Fibroblast of lung (primary cell): ENCODE measurements at regions not wholly inside any gene's neighbourhood (a gene's known extent, or its start where the extent isn't known, plus 50 kb on each side); places are given as distances from the start of the nearest gene placed in this dataset.

ENCODE experiments used
- DNase-seq, 2 donors: peaks; one replicate each; pipeline versions ENCODE4 v3.0.0 to v3.0.0-alpha.2; 2010; ENCODE audit warnings: low read depth in 2 of 2
- H2AFZ ChIP-seq: 2 replicates; pipeline ENCODE4 v1.5.1; 2012; ENCODE audit warnings: low read length, control low read depth, inconsistent platforms
- H3K27ac ChIP-seq: 2 replicates; pipeline ENCODE4 v1.5.1; 2011; ENCODE audit warnings: low read length, control low read depth; ENCODE audit not compliant: insufficient read depth
- H3K27me3 ChIP-seq: 2 replicates; pipeline ENCODE4 v1.5.1; 2011; ENCODE audit warnings: mild to moderate bottlenecking, low read length; ENCODE audit not compliant: control insufficient read depth, insufficient read depth
- H3K36me3 ChIP-seq: 2 replicates; pipeline ENCODE4 v1.5.1; 2011; ENCODE audit warnings: low read length; ENCODE audit not compliant: control insufficient read depth, insufficient read depth
- H3K4me1 ChIP-seq: 2 replicates; pipeline ENCODE4 v1.5.1; 2011; ENCODE audit warnings: low read length; ENCODE audit not compliant: control insufficient read depth, insufficient read depth; ENCODE audit errors: extremely low read depth
- H3K4me2 ChIP-seq: 2 replicates; pipeline ENCODE4 v1.5.1; 2011; ENCODE audit warnings: low read length, control low read depth; ENCODE audit not compliant: insufficient read depth; ENCODE audit errors: extremely low read depth
- H3K4me3 ChIP-seq, 4 experiments: fragments of 200-600 bp in 1 of 4; sonication (generic) in 1 of 4; replicated peaks in 1 of 4; 2 replicates each; pipeline ENCODE4 v1.5.1; 2011 to 2016; ENCODE audit warnings: low read length in 4 of 4, low read depth in 3 of 4, mild to moderate bottlenecking in 3 of 4, control low read depth in 2 of 4, inconsistent platforms in 1 of 4, mixed read lengths in 1 of 4; ENCODE audit not compliant: insufficient read depth in 1 of 4; ENCODE audit errors: control extremely low read depth in 1 of 4
- H3K79me2 ChIP-seq: 2 replicates; pipeline ENCODE4 v1.5.1; 2012; ENCODE audit warnings: mild to moderate bottlenecking, low read length, inconsistent platforms; ENCODE audit not compliant: control insufficient read depth, insufficient read depth
- H3K9ac ChIP-seq: 2 replicates; pipeline ENCODE4 v1.5.1; 2011; ENCODE audit warnings: mild to moderate bottlenecking, low read length, control low read depth; ENCODE audit not compliant: insufficient read depth
- H3K9me3 ChIP-seq: 2 replicates; pipeline ENCODE4 v1.5.1; 2012; ENCODE audit warnings: low read depth, low read length; ENCODE audit not compliant: control insufficient read depth, insufficient read depth
- H4K20me1 ChIP-seq: 2 replicates; pipeline ENCODE4 v1.5.1; 2011; ENCODE audit warnings: low read length; ENCODE audit not compliant: control insufficient read depth, insufficient read depth; ENCODE audit errors: extremely low read depth
- EZH2 ChIP-seq: IDR thresholded peaks from 2 replicates; pipeline ENCODE4 v1.5.1; 2012; ENCODE audit warnings: low read length, control low read depth, mild to moderate bottlenecking; ENCODE audit errors: missing control alignments
- TF ChIP-seq, protein P1 (sequence below), 2 donors: IDR thresholded peaks in 1 of 2; conservative IDR thresholded peaks in 1 of 2; 1 replicate in 1 of 2; 2 replicates in 1 of 2; pipeline ENCODE4 v1.5.1; 2011 to 2012; ENCODE audit warnings: low read length in 2 of 2, control low read depth in 1 of 2, inconsistent platforms in 1 of 2, low read depth in 1 of 2, mild to moderate bottlenecking in 1 of 2

DNA sequence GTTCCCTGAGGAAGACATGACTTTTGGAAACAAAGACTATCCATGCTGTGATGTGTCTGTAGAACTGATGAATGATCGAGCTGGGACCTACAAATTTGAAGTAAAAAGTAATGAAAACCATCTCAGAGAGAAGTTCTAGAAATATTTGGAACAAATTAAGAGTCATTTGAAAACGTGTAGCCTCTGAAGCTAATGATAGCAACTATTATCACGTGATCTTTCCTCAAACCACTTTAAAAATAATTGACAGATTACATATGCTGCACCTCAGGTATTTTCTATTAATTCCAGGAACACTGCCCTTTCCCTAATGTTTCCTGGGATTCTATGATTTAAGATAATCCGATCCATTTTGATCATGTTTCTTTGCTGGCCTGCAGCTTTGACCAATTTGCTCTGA, 990.3 kb downstream of the CDH8 start:
- H3K4me3 ChIP-seq: no peak overlapping the region
- H3K9me3 ChIP-seq: no peaks in the 10 kb centered on the region
- no peak overlapping the region for H3K9ac ChIP-seq
- H3K79me2 ChIP-seq: no peaks in the 10 kb centered on the region
- H3K4me2 ChIP-seq: no peak overlapping the region
- H3K36me3 ChIP-seq: no peaks in the 10 kb centered on the region
- H4K20me1 ChIP-seq: no peaks in the 10 kb centered on the region
- no peak overlapping the region for H3K27ac ChIP-seq
- no peak for DNase-seq
- no peak overlapping the region for H2AFZ ChIP-seq
- H3K27me3 ChIP-seq: no peaks in the 10 kb centered on the region
- TF ChIP-seq EZH2: no peak
- TF ChIP-seq, protein P1, sequence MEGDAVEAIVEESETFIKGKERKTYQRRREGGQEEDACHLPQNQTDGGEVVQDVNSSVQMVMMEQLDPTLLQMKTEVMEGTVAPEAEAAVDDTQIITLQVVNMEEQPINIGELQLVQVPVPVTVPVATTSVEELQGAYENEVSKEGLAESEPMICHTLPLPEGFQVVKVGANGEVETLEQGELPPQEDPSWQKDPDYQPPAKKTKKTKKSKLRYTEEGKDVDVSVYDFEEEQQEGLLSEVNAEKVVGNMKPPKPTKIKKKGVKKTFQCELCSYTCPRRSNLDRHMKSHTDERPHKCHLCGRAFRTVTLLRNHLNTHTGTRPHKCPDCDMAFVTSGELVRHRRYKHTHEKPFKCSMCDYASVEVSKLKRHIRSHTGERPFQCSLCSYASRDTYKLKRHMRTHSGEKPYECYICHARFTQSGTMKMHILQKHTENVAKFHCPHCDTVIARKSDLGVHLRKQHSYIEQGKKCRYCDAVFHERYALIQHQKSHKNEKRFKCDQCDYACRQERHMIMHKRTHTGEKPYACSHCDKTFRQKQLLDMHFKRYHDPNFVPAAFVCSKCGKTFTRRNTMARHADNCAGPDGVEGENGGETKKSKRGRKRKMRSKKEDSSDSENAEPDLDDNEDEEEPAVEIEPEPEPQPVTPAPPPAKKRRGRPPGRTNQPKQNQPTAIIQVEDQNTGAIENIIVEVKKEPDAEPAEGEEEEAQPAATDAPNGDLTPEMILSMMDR (conservative IDR thresholded peaks at IDR 0.05 in 1 of 2, IDR thresholded peaks at IDR 0.05 in 1 of 2; ENCODE audit: low read depth in 1 of 2, low read length in 2 of 2): no peak
- H3K4me1 ChIP-seq: no peaks in the 10 kb centered on the region

DNA sequence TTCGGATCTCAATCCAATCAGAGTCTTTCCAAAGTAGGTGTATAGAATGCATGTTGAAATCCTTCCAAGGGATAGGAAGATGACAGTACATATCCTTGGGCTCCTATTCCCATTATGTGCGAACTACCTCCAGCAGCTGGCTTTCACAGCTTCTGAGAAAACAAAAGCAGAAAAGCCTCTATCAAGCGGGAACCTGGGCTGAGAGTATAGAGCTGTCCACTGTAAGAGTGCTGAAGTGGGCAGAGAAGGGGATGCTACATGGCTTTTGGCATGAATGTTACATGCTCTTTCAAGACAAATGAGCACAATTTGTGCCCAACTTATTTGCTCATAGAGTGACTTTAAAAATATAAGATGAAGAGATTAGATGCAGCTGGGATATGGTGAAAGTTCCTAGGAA, 993.5 kb downstream of the CDH8 start:
- Histone ChIP-seq H3K27me3 (no peaks in the 10 kb centered on the region), H3K27ac (no peak overlapping the region), H2AFZ (no peak overlapping the region), H4K20me1 (no peaks in the 10 kb centered on the region), H3K79me2 (no peaks in the 10 kb centered on the region), H3K36me3 (no peaks in the 10 kb centered on the region), H3K9me3 (no peaks in the 10 kb centered on the region), H3K4me1 (no peaks in the 10 kb centered on the region), H3K9ac (no peak overlapping the region), H3K4me2 (no peak overlapping the region), H3K4me3 (no peak overlapping the region)
- no peak for DNase-seq
- TF ChIP-seq, protein P1 (conservative IDR thresholded peaks at IDR 0.05 in 1 of 2, IDR thresholded peaks at IDR 0.05 in 1 of 2; ENCODE audit: low read depth in 1 of 2, low read length in 2 of 2): no peak
- TF ChIP-seq EZH2: no peak

DNA sequence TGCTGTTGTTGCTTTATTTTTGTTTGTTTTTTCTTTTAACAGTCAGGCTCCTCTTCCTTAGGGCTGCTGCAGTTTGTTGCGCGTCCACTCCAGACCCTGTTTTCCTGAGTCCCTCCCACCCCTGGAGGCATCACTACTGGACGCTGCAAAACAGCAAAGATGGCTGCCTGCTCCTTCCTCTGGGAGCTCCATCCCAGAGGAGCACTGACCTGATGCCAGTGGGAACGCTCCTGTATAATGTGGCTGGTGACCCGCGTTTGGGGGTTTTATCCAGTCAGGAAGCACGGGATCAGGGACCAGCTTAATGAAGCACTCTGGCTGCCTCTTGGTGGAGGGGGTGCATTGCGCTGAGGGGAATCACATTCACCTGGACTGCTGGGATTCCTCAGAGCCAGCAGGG, 1005.6 kb downstream of the CDH8 start:
- no peak for DNase-seq
- H3K9me3 ChIP-seq: no peaks in the 10 kb centered on the region
- no peaks in the 10 kb centered on the region for H3K79me2 ChIP-seq
- H2AFZ ChIP-seq: no peak overlapping the region
- TF ChIP-seq EZH2: no peak
- TF ChIP-seq, protein P1 (conservative IDR thresholded peaks at IDR 0.05 in 1 of 2, IDR thresholded peaks at IDR 0.05 in 1 of 2; ENCODE audit: low read depth in 1 of 2, low read length in 2 of 2): no peak
- H3K36me3 ChIP-seq: no peaks in the 10 kb centered on the region
- no peaks in the 10 kb centered on the region for H3K27me3 ChIP-seq
- H3K4me2 ChIP-seq: no peak overlapping the region
- no peak overlapping the region for H3K9ac ChIP-seq
- no peak overlapping the region for H3K27ac ChIP-seq
- no peaks in the 10 kb centered on the region for H3K4me1 ChIP-seq
- H4K20me1 ChIP-seq: no peaks in the 10 kb centered on the region
- no peak overlapping the region for H3K4me3 ChIP-seq
